Keratinocyte (primary cell): ENCODE measurements at regions not wholly inside any gene's neighbourhood (a gene's known extent, or its start where the extent isn't known, plus 50 kb on each side); places are given as distances from the start of the nearest gene placed in this dataset.

Experiments used
- DNase-seq: peaks from one replicate; pipeline ENCODE4 v3.0.0-alpha.2; 2011; ENCODE audit warnings: low read depth, missing footprints, low spot score
- FAIRE-seq: peaks from 2 replicates; lab custom pipeline; 2011; peaks lifted over from hg19 to GRCh38; lab: Jason Lieb, UNC
- H2AFZ ChIP-seq: 2 replicates; pipeline ENCODE4 v1.6.0; 2012; ENCODE audit warnings: low read length, control low read depth, inconsistent platforms; ENCODE audit not compliant: control insufficient read depth
- H3K27ac ChIP-seq: 2 replicates; pipeline ENCODE4 v1.5.1; 2011; ENCODE audit warnings: low read length; ENCODE audit not compliant: control insufficient read depth, insufficient read depth
- H3K27me3 ChIP-seq: 3 replicates; pipeline ENCODE4 v1.6.0; 2011; ENCODE audit warnings: low read length; ENCODE audit not compliant: control insufficient read depth, insufficient read depth; ENCODE audit errors: extremely low read depth
- H3K36me3 ChIP-seq, 2 experiments: 2 replicates in 1 of 2; 3 replicates in 1 of 2; pipeline ENCODE4 v1.5.1; 2011; ENCODE audit warnings: low read length in 2 of 2, mild to moderate bottlenecking in 1 of 2; ENCODE audit not compliant: control insufficient read depth in 2 of 2, insufficient read depth in 2 of 2; ENCODE audit errors: extremely low read depth in 1 of 2
- H3K4me1 ChIP-seq: 3 replicates; pipeline ENCODE4 v1.5.1; 2011; ENCODE audit warnings: low read length; ENCODE audit not compliant: control insufficient read depth, insufficient read depth; ENCODE audit errors: extremely low read depth
- H3K4me2 ChIP-seq: 3 replicates; pipeline ENCODE4 v1.6.0; 2011; ENCODE audit warnings: low read depth, low read length; ENCODE audit not compliant: control insufficient read depth, insufficient read depth; ENCODE audit errors: extremely low read depth
- H3K4me3 ChIP-seq, 3 experiments: fragments of 200-600 bp in 1 of 3; sonication (generic) in 1 of 3; 2 replicates in 2 of 3; 3 replicates in 1 of 3; pipeline ENCODE4 v1.5.1; 2011 to 2016; ENCODE audit warnings: low read length in 3 of 3, mild to moderate bottlenecking in 3 of 3, control low read depth in 2 of 3, inconsistent platforms in 1 of 3, low read depth in 1 of 3, mixed read lengths in 1 of 3, mixed run types in 1 of 3, moderate library complexity in 1 of 3; ENCODE audit not compliant: control insufficient read depth in 2 of 3, insufficient read depth in 2 of 3; ENCODE audit errors: extremely low read depth in 1 of 3
- H3K79me2 ChIP-seq: 2 replicates; pipeline ENCODE4 v1.6.0; 2012; ENCODE audit warnings: low read length; ENCODE audit not compliant: control insufficient read depth, insufficient read depth
- H3K9ac ChIP-seq: 3 replicates; pipeline ENCODE4 v1.6.0; 2011; ENCODE audit warnings: low read length; ENCODE audit not compliant: control insufficient read depth, insufficient read depth; ENCODE audit errors: extremely low read depth
- H3K9me1 ChIP-seq: 3 replicates; pipeline ENCODE4 v1.6.0; 2011; ENCODE audit warnings: low read length; ENCODE audit not compliant: control insufficient read depth, insufficient read depth; ENCODE audit errors: extremely low read depth
- H3K9me3 ChIP-seq: 2 replicates; pipeline ENCODE4 v1.5.1; 2012; ENCODE audit warnings: low read depth, low read length; ENCODE audit not compliant: control insufficient read depth
- H4K20me1 ChIP-seq: 3 replicates; pipeline ENCODE4 v1.6.0; 2011; ENCODE audit warnings: low read length; ENCODE audit not compliant: control insufficient read depth, insufficient read depth; ENCODE audit errors: extremely low read depth
- CTCF ChIP-seq, 3 experiments: IDR thresholded peaks in 1 of 3; conservative IDR thresholded peaks in 1 of 3; optimal IDR thresholded peaks in 1 of 3; 2 replicates in 2 of 3; 3 replicates in 1 of 3; pipeline versions ENCODE3 to v1.5.1; 2011; ENCODE audit warnings: low read length in 3 of 3, mild to moderate bottlenecking in 3 of 3, moderate library complexity in 2 of 3, control low read depth in 1 of 3, inconsistent platforms in 1 of 3; ENCODE audit not compliant: insufficient read depth in 2 of 3; ENCODE audit errors: extremely low read depth in 1 of 3
- EZH2 ChIP-seq: IDR thresholded peaks from one replicate; pipeline ENCODE4 v1.6.1; 2012; ENCODE audit warnings: inconsistent platforms, mild to moderate bottlenecking, low read length, moderate library complexity
- dilution Hi-C: fragments of 300-500 bp; cut with MboI; formaldehyde crosslinking; loops from one replicate; pipeline ENCODE4 v1.7.0; 2020; ENCODE audit warnings: low sequenced_read_pairs; ENCODE audit not compliant: extremely low pct_ligation_motif_present

GRCh38 chr5:30871196-30871595 lies 322.3 kb upstream of the CDH6 start:
- H3K27ac ChIP-seq: no peak overlapping the region
- dilution Hi-C loops: no loop called here
- no peaks in the 10 kb centered on the region for H3K36me3 ChIP-seq
- H3K27me3 ChIP-seq: no peaks in the 10 kb centered on the region
- no peak overlapping the region for H3K4me3 ChIP-seq
- H3K4me2 ChIP-seq: no peak overlapping the region
- no peak overlapping the region for H2AFZ ChIP-seq
- H3K4me1 ChIP-seq: no peaks in the 10 kb centered on the region
- H3K9ac ChIP-seq: no peak overlapping the region
- no peaks in the 10 kb centered on the region for H3K9me1 ChIP-seq
- H3K9me3 ChIP-seq: no peaks in the 10 kb centered on the region
- TF ChIP-seq CTCF (optimal IDR thresholded peaks at IDR 0.05 in 1 of 3, IDR thresholded peaks at IDR 0.05 in 1 of 3, conservative IDR thresholded peaks at IDR 0.05 in 1 of 3; ENCODE audit: extremely low read depth in 1 of 3, insufficient read depth in 2 of 3, low read length in 3 of 3): no peak
- no peak for TF ChIP-seq EZH2
- DNase-seq (no peak), FAIRE-seq (no peak)
- no peaks in the 10 kb centered on the region for H3K79me2 ChIP-seq
- H4K20me1 ChIP-seq: no peaks in the 10 kb centered on the region

DNA sequence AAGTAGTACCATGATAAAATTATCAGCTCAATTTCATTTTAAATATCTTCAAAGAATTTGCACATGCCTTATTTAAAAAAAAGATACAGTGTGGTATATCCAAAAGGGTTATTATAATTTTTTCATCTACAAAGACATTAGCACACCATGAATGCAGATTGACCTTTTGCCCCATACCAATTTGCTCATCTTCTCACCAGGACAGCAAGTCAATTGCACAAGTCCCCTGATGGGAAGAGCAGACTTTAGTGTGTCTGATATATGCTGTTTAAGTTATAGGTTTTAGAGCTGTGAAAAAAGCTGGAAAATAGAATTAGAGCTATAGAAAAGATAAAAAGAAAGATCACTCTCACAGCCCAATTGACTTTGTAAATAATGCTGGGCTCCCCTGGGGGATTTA lies 325.8 kb upstream of the CDH6 start:
- TF ChIP-seq EZH2 (no peak), CTCF (optimal IDR thresholded peaks at IDR 0.05 in 1 of 3, IDR thresholded peaks at IDR 0.05 in 1 of 3, conservative IDR thresholded peaks at IDR 0.05 in 1 of 3; ENCODE audit: extremely low read depth in 1 of 3, insufficient read depth in 2 of 3, low read length in 3 of 3) (no peak)
- Histone ChIP-seq H3K27me3 (no peaks in the 10 kb centered on the region), H3K4me1 (no peaks in the 10 kb centered on the region), H3K9ac (no peak overlapping the region), H2AFZ (no peak overlapping the region), H3K9me3 (no peaks in the 10 kb centered on the region), H3K9me1 (no peaks in the 10 kb centered on the region), H3K4me3 (no peak overlapping the region), H3K79me2 (no peaks in the 10 kb centered on the region), H4K20me1 (no peaks in the 10 kb centered on the region), H3K4me2 (no peak overlapping the region), H3K36me3 (no peaks in the 10 kb centered on the region), H3K27ac (no peak overlapping the region)
- FAIRE-seq (no peak), DNase-seq (no peak)
- dilution Hi-C loops: no loop called here
